ENCODE measurements at regions not wholly inside any gene's neighbourhood (a gene's known extent, or its start where the extent isn't known, plus 50 kb on each side); places are given as distances from the start of the nearest gene placed in this dataset.

DNA sequence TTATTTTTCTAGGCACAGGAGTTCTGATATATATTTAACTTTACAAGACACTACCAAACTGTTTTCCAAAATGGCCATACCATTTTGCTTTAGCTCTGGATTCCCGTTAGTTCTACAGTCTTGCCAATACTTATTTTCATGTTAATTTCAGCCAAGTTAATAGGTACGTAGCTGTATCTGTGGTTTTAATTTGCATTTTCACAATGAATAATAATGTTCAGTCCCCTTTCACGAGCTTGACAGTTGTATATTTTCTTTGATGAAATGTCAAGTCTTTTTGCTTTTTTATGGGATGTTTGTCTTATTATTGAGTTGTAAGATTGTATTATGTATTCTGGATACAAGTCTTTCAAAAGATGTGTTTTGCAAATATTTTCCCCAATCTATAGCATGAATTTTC is 50.6 kb upstream of the GALNT5 start:
- TF ChIP-seq, protein P1, sequence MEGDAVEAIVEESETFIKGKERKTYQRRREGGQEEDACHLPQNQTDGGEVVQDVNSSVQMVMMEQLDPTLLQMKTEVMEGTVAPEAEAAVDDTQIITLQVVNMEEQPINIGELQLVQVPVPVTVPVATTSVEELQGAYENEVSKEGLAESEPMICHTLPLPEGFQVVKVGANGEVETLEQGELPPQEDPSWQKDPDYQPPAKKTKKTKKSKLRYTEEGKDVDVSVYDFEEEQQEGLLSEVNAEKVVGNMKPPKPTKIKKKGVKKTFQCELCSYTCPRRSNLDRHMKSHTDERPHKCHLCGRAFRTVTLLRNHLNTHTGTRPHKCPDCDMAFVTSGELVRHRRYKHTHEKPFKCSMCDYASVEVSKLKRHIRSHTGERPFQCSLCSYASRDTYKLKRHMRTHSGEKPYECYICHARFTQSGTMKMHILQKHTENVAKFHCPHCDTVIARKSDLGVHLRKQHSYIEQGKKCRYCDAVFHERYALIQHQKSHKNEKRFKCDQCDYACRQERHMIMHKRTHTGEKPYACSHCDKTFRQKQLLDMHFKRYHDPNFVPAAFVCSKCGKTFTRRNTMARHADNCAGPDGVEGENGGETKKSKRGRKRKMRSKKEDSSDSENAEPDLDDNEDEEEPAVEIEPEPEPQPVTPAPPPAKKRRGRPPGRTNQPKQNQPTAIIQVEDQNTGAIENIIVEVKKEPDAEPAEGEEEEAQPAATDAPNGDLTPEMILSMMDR (IDR thresholded peaks at IDR 0.05), result no peak
- no peaks in the 10 kb centered on the region for H3K27me3 ChIP-seq (ENCODE audit: insufficient read depth in 3 of 3, low read length in 2 of 3)
- no peak for ATAC-seq

More for the DNA sequence above, 50.6 kb upstream of the GALNT5 start:
- Histone ChIP-seq H3K9me3 (no peaks in the 10 kb centered on the region), H3K4me3 (no peak overlapping the region), H3K36me3 (ENCODE audit: insufficient read depth in 1 of 2, low read depth in 1 of 2) (no peaks in the 10 kb centered on the region), H3K4me1 (no peaks in the 10 kb centered on the region), H3K27ac (no peak overlapping the region)
- intact Hi-C loops (cut with DNase I), result no loop called here
- WGBS, 3 donors, result 65 to 73% (median 70%) methylated on average over 3 of the region's 3 CpGs
- DNase-seq, result no peak
